ENCODE measurements at regions not wholly inside any gene's neighbourhood (a gene's known extent, or its start where the extent isn't known, plus 50 kb on each side); places are given as distances from the start of the nearest gene placed in this dataset.

GRCh38 chr13:62331384-62331783 is 915.7 kb upstream of the PCDH20 start:
- no peak for TF ChIP-seq CTCF (IDR thresholded peaks at IDR 0.05)
- H3K27me3 Mint-ChIP-seq (ENCODE audit: low read depth, poor library complexity): no peaks in the 10 kb centered on the region
- DNase-seq: no peak
- H3K9me3 Mint-ChIP-seq: no peaks in the 10 kb centered on the region
- no peak overlapping the region for H3K4me3 Mint-ChIP-seq
- H3K36me3 Mint-ChIP-seq (ENCODE audit: low read depth): no peaks in the 10 kb centered on the region
- no peaks in the 10 kb centered on the region for H3K4me1 Mint-ChIP-seq
- H3K27ac Mint-ChIP-seq: no peak overlapping the region

- H3K9me3 Mint-ChIP-seq: no peaks in the 10 kb centered on the region
- DNase-seq: no peak
- no peak for TF ChIP-seq CTCF (IDR thresholded peaks at IDR 0.05)
- no peak overlapping the region for H3K27ac Mint-ChIP-seq
- no peaks in the 10 kb centered on the region for H3K27me3 Mint-ChIP-seq (ENCODE audit: low read depth, poor library complexity)
- no peak overlapping the region for H3K4me3 Mint-ChIP-seq
- no peaks in the 10 kb centered on the region for H3K36me3 Mint-ChIP-seq (ENCODE audit: low read depth)
- H3K4me1 Mint-ChIP-seq: no peaks in the 10 kb centered on the region
Observed at GRCh38 chr13:62327367-62327766, 911.7 kb upstream of the PCDH20 start.

- Mint-ChIP-seq H3K36me3 (ENCODE audit: low read depth) (no peaks in the 10 kb centered on the region), H3K9me3 (no peaks in the 10 kb centered on the region), H3K27ac (no peak overlapping the region)
Observed at GRCh38 chr13:62324842-62325241, 909.2 kb upstream of the PCDH20 start.

DNA sequence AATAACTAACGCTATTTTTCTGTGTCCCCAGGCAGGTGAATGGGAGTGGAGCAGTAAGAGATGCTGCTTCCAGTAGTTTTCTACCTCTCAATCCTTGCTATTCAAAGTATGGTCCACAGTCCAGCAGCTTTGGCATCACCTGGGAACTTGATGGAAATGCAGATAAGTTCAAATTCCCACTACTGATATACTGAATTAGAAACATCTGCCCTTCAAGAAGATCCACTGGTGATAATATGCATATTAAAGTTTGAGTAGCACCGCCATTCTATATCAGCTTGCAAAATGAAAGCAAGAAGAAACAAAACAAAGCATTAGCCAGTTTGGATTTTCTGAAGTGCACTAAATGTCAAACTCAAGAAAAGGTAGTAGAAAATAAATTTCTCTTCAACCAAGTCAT is 906.2 kb upstream of the PCDH20 start:
- Mint-ChIP-seq H3K27ac (no peak overlapping the region), H3K27me3 (ENCODE audit: low read depth, poor library complexity) (no peaks in the 10 kb centered on the region), H3K4me3 (no peak overlapping the region), H3K36me3 (ENCODE audit: low read depth) (no peaks in the 10 kb centered on the region), H3K9me3 (no peaks in the 10 kb centered on the region), H3K4me1 (no peaks in the 10 kb centered on the region)
- DNase-seq: no peak
- TF ChIP-seq CTCF (IDR thresholded peaks at IDR 0.05): no peak

More at GRCh38 chr13:62324842-62325241, 909.2 kb upstream of the PCDH20 start:
- no peak for DNase-seq
- H3K27me3 Mint-ChIP-seq (ENCODE audit: low read depth, poor library complexity): no peaks in the 10 kb centered on the region
- H3K4me1 Mint-ChIP-seq: no peaks in the 10 kb centered on the region
- no peak for TF ChIP-seq CTCF (IDR thresholded peaks at IDR 0.05)
- H3K4me3 Mint-ChIP-seq: no peak overlapping the region

DNA sequence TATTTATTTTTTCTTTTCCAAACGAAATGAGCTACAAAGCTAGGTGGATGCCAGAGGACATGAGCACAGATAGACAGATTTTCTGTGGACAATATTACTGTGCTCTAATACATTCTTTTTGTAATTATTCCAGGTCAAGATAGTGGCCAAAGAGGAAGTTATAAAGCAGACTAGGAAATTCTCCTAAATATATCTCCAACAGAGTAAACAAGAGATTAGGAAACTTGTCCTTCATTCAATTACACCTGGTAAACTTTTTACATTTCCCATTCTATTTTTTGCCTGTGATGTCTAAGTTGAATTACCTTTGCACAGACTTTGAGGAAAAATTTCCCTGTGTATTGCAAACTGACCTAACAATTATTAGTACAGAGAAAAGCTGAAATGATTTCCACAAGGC is 905.5 kb upstream of the PCDH20 start:
- DNase-seq: no peak
- Mint-ChIP-seq H3K27ac (no peak overlapping the region), H3K27me3 (ENCODE audit: low read depth, poor library complexity) (no peaks in the 10 kb centered on the region), H3K9me3 (no peaks in the 10 kb centered on the region), H3K4me1 (no peaks in the 10 kb centered on the region), H3K36me3 (ENCODE audit: low read depth) (no peaks in the 10 kb centered on the region), H3K4me3 (no peak overlapping the region)
- TF ChIP-seq CTCF (IDR thresholded peaks at IDR 0.05): no peak

DNA sequence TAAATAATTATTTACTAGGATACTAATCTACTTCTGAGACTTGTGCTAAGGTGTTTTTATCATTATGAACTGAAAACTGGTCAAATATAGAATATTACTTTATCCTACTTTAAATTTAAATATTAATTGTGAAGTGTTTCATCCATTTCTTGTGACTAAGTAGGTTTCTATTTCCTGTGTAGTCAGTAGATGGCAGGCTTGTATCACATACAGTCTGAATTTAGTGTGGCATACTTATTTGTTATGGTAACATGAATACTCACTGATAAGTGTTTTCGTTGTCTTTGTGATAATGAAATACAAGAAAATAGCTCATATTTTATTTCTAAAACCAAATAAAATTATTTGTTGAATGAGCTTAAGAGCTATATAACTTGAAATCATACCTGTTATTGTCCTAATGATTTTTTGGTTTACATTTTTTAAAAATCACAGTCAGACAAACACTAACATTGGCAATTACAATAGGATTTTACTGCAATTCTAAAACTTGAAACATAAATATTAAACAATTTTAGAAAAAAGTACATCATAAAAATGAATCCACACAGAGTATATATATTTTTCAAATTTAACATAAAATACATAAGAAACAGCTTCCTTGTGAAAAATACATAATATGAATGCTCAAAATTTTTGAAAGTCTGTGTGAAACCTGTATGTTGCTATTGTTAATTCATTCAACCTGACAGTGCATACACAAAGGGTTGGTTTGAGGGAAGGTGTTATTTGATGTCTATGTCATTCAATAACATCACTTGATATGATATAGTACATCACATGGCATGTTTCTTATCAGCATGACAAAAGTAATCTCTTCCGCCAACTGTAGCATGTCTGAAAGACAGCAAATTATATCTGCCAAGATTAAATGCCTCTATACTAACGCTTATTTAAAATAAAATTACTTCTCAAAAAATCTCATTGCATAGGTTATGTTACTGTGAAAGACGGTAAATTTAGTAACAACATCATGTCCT is 904.8 kb upstream of the PCDH20 start:
- Mint-ChIP-seq H3K4me3 (no peak overlapping the region), H3K27me3 (ENCODE audit: low read depth, poor library complexity) (no peaks in the 10 kb centered on the region), H3K9me3 (no peaks in the 10 kb centered on the region), H3K27ac (no peak overlapping the region), H3K4me1 (no peaks in the 10 kb centered on the region), H3K36me3 (ENCODE audit: low read depth) (no peaks in the 10 kb centered on the region)
- TF ChIP-seq CTCF (IDR thresholded peaks at IDR 0.05): peak; percentile 69
- DNase-seq: no peak
